LoVo (cell line): ENCODE measurements at regions not wholly inside any gene's neighbourhood (a gene's known extent, or its start where the extent isn't known, plus 50 kb on each side); places are given as distances from the start of the nearest gene placed in this dataset.
"Not testable (repeated sequence)": the region's sequence is repeated elsewhere in the genome, so short reads cannot be mapped to it uniquely, and the experiment has no call there.

Source experiments
- DNase-seq: peaks from one replicate; pipeline ENCODE4 v3.0.0-alpha.2; 2016; ENCODE audit warnings: low spot score

- DNase-seq, result no peak
Measured at GRCh38 chr4:17241835-17242234, 270.1 kb downstream of the QDPR start.

- no peak for DNase-seq
Measured at GRCh38 chr4:17238633-17239032, 273.3 kb downstream of the QDPR start.

- no peak for DNase-seq
Measured at GRCh38 chr4:17236686-17237085, 275.2 kb downstream of the QDPR start.

- no peak for DNase-seq
Measured at GRCh38 chr4:17234678-17235077, 277.2 kb downstream of the QDPR start.

- no peak for DNase-seq
Measured at GRCh38 chr4:17232566-17233253, 279.2 kb downstream of the QDPR start.

GRCh38 chr4:17231880-17232475 lies 279.9 kb downstream of the QDPR start:
- not testable (repeated sequence) for DNase-seq

GRCh38 chr4:17230727-17231126 lies 281.2 kb downstream of the QDPR start:
- DNase-seq, result no peak

- DNase-seq, result no peak
Measured at GRCh38 chr4:17220816-17221215, 291.1 kb downstream of the QDPR start.

- no peak for DNase-seq
Measured at GRCh38 chr4:17218786-17219185, 293.1 kb downstream of the QDPR start.

GRCh38 chr4:17206829-17207801 lies 304.8 kb downstream of the QDPR start:
- no peak for DNase-seq

GRCh38 chr4:17204908-17205307 lies 306.5 kb upstream of the LDB2 start:
- no peak for DNase-seq

- no peak for DNase-seq
Measured at GRCh38 chr4:17203797-17204196, 305.4 kb upstream of the LDB2 start.

- DNase-seq, result no peak
Measured at GRCh38 chr4:17197070-17197469, 298.6 kb upstream of the LDB2 start.

- no peak for DNase-seq
Measured at GRCh38 chr4:17195461-17196275, 297.2 kb upstream of the LDB2 start.

- no peak for DNase-seq
Measured at GRCh38 chr4:17194586-17194985, 296.1 kb upstream of the LDB2 start.

- no peak for DNase-seq
Measured at GRCh38 chr4:17189759-17190158, 291.3 kb upstream of the LDB2 start.

GRCh38 chr4:17189401-17189720 lies 290.9 kb upstream of the LDB2 start:
- DNase-seq, result no peak

- DNase-seq, result no peak
Measured at GRCh38 chr4:17188547-17189400, 290.3 kb upstream of the LDB2 start.

- no peak for DNase-seq
Measured at GRCh38 chr4:17188125-17188524, 289.7 kb upstream of the LDB2 start.

- DNase-seq, result no peak
Measured at GRCh38 chr4:17187003-17187402, 288.6 kb upstream of the LDB2 start.

- DNase-seq, result no peak
Measured at GRCh38 chr4:17182888-17183287, 284.4 kb upstream of the LDB2 start.
